PC-3 (cell line): ENCODE measurements at regions not wholly inside any gene's neighbourhood (a gene's known extent, or its start where the extent isn't known, plus 50 kb on each side); places are given as distances from the start of the nearest gene placed in this dataset.

Experiments
- ATAC-seq: fragments of 200-7000 bp; cut with Tn5 transposase; 2 replicates; pipeline ENCODE4 v1.9.1; 2020; ENCODE audit warnings: mild to moderate bottlenecking, moderate library complexity
- BruUV-seq: library from RNA; stranded (reverse); fragments of 400-500 nt; replicated peaks from 2 replicates; lab custom pipeline; 2021; lab: Mats Ljungman, UMichigan
- CTCF ChIA-PET: fragments of 300-600 bp; sonication (Branson Sonifier 250); formaldehyde crosslinking; loops from one replicate; lab custom pipeline; 2022; ENCODE audit warnings: antibody characterized with exemption; lab: Charles Lee
- POLR2A ChIA-PET: fragments of 300-600 bp; sonication (Branson Sonifier 250); formaldehyde crosslinking; loops from one replicate; lab custom pipeline; 2022; ENCODE audit warnings: antibody characterized with exemption; ENCODE audit not compliant: unreplicated experiment; lab: Charles Lee
- DNase-seq: peaks from one replicate; pipeline ENCODE4 v3.0.0-alpha.2; 2015
- H2AFZ ChIP-seq: fragments of 300-600 bp; sonication (generic); 2 replicates; pipeline ENCODE4 v1.6.0; 2016; ENCODE audit warnings: antibody characterized with exemption, low read length
- H3F3A ChIP-seq: fragments of 300-600 bp; sonication (generic); one replicate; pipeline ENCODE4 v1.6.0; 2017; ENCODE audit warnings: antibody characterized with exemption, low read length, control low read depth, mild to moderate bottlenecking; ENCODE audit not compliant: unreplicated experiment
- H3K27ac ChIP-seq: fragments of 300-600 bp; sonication (generic); 2 replicates; pipeline ENCODE4 v1.5.1; 2016; ENCODE audit warnings: mild to moderate bottlenecking, low read length
- H3K27me3 ChIP-seq: fragments of 300-600 bp; sonication (generic); 2 replicates; pipeline ENCODE4 v1.6.1; 2016; ENCODE audit warnings: low read length, mixed read lengths
- H3K36me3 ChIP-seq: fragments of 300-600 bp; sonication (generic); 2 replicates; pipeline ENCODE4 v1.6.1; 2016; ENCODE audit warnings: low read depth, mixed run types, low read length, mixed read lengths
- H3K4me1 ChIP-seq: fragments of 300-600 bp; sonication (generic); 2 replicates; pipeline ENCODE4 v1.5.1; 2016; ENCODE audit warnings: low read length; ENCODE audit not compliant: insufficient read depth
- H3K4me2 ChIP-seq: fragments of 300-600 bp; sonication (generic); 2 replicates; pipeline ENCODE4 v1.6.0; 2016; ENCODE audit warnings: low read length
- H3K4me3 ChIP-seq: fragments of 300-600 bp; sonication (generic); 2 replicates; pipeline ENCODE4 v1.5.1; 2016; ENCODE audit warnings: mild to moderate bottlenecking, low read length, mixed read lengths
- H3K79me2 ChIP-seq: fragments of 300-600 bp; sonication (generic); 2 replicates; pipeline ENCODE4 v1.6.1; 2017; ENCODE audit warnings: low read length, mixed read lengths
- H3K9ac ChIP-seq: fragments of 300-600 bp; sonication (generic); 2 replicates; pipeline ENCODE4 v1.6.0; 2016; ENCODE audit warnings: mild to moderate bottlenecking, low read length
- H3K9me2 ChIP-seq: fragments of 300-600 bp; sonication (generic); replicated peaks from 2 replicates; pipeline ENCODE4 v1.6.1; 2016; ENCODE audit warnings: mixed run types, low read length, mixed read lengths
- H3K9me3 ChIP-seq: fragments of 300-600 bp; sonication (generic); 2 replicates; pipeline ENCODE4 v1.6.1; 2016; ENCODE audit warnings: low read length, mixed read lengths
- H4K20me1 ChIP-seq: fragments of 300-600 bp; sonication (generic); 2 replicates; pipeline ENCODE4 v1.6.1; 2016; ENCODE audit warnings: low read length, mixed read lengths
- CTCF ChIP-seq: fragments of 300-600 bp; sonication (generic); conservative IDR thresholded peaks from 2 replicates; pipeline ENCODE4 v1.5.1; 2017; ENCODE audit warnings: antibody characterized with exemption, low read depth, mild to moderate bottlenecking, low read length
- EZH2 ChIP-seq: fragments of 300-600 bp; sonication (generic); IDR thresholded peaks from one replicate; pipeline ENCODE4 v1.6.1; 2017; ENCODE audit warnings: antibody characterized with exemption, mild to moderate bottlenecking, low read length; ENCODE audit not compliant: unreplicated experiment
- EZH2phosphoT487 ChIP-seq: fragments of 300-600 bp; sonication (generic); IDR thresholded peaks from 2 replicates; pipeline ENCODE4 v1.6.1; 2018; ENCODE audit warnings: mild to moderate bottlenecking, antibody characterized with exemption, low read length, borderline replicate concordance
- intact Hi-C: fragments of 100-400 bp; cut with micrococcal nuclease; formaldehyde crosslinking; loops from 2 replicates; pipeline ENCODE4 v1.9.0; 2023

- DNase-seq (no peak), ATAC-seq (no peak)
- ChIA-PET POLR2A (no interaction called here), CTCF (no interaction called here)
- Histone ChIP-seq H3K36me3 (no peaks in the 10 kb centered on the region), H3F3A (no peaks in the 10 kb centered on the region), H3K27me3 (no peaks in the 10 kb centered on the region), H3K4me2 (no peak overlapping the region), H3K4me3 (no peak overlapping the region), H2AFZ (no peak overlapping the region), H3K9me2 (no peaks in the 10 kb centered on the region), H3K9me3 (no peaks in the 10 kb centered on the region), H3K4me1 (no peaks in the 10 kb centered on the region), H3K9ac (no peak overlapping the region), H3K79me2 (no peaks in the 10 kb centered on the region), H3K27ac (no peak overlapping the region), H4K20me1 (no peaks in the 10 kb centered on the region)
- BruUV-seq, result no TSS peak
- intact Hi-C loops, result no loop called here
- TF ChIP-seq EZH2 (no peak), CTCF (no peak), EZH2phosphoT487 (no peak)
Measured at GRCh38 chr1:118661769-118662320, 326.3 kb downstream of the TBX15 start.

GRCh38 chr1:118660769-118661168 is 327.4 kb downstream of the TBX15 start:
- ChIA-PET CTCF (no interaction called here), POLR2A (no interaction called here)
- H4K20me1 ChIP-seq, result no peaks in the 10 kb centered on the region
- no peaks in the 10 kb centered on the region for H3K9me2 ChIP-seq
- H3K4me1 ChIP-seq, result no peaks in the 10 kb centered on the region
- no peaks in the 10 kb centered on the region for H3K27me3 ChIP-seq
- TF ChIP-seq CTCF (no peak), EZH2phosphoT487 (no peak), EZH2 (no peak)
- H3K4me3 ChIP-seq, result no peak overlapping the region
- no TSS peak for BruUV-seq
- no peak overlapping the region for H2AFZ ChIP-seq
- H3K79me2 ChIP-seq, result no peaks in the 10 kb centered on the region
- ATAC-seq (no peak), DNase-seq (no peak)
- intact Hi-C loops, result no loop called here
- H3K27ac ChIP-seq, result no peak overlapping the region
- H3K4me2 ChIP-seq, result no peak overlapping the region
- no peaks in the 10 kb centered on the region for H3F3A ChIP-seq
- no peak overlapping the region for H3K9ac ChIP-seq
- no peaks in the 10 kb centered on the region for H3K36me3 ChIP-seq
- no peaks in the 10 kb centered on the region for H3K9me3 ChIP-seq

GRCh38 chr1:118659646-118660045 is 328.5 kb downstream of the TBX15 start:
- BruUV-seq, result no TSS peak
- Histone ChIP-seq H3K36me3 (no peaks in the 10 kb centered on the region), H3K9me2 (no peaks in the 10 kb centered on the region), H3K79me2 (no peaks in the 10 kb centered on the region), H3K4me3 (no peak overlapping the region), H2AFZ (no peak overlapping the region), H3K4me2 (no peak overlapping the region), H4K20me1 (no peaks in the 10 kb centered on the region), H3K9ac (no peak overlapping the region), H3F3A (no peaks in the 10 kb centered on the region), H3K9me3 (no peaks in the 10 kb centered on the region), H3K27ac (no peak overlapping the region), H3K4me1 (no peaks in the 10 kb centered on the region), H3K27me3 (no peaks in the 10 kb centered on the region)
- CTCF ChIA-PET, result no interaction called here
- no peak for ATAC-seq
- TF ChIP-seq EZH2phosphoT487 (no peak), CTCF (no peak), EZH2 (no peak)
- no peak for DNase-seq
- POLR2A ChIA-PET, result no interaction called here
- intact Hi-C loops, result no loop called here
